ENCODE measurements at regions not wholly inside any gene's neighbourhood (a gene's known extent, or its start where the extent isn't known, plus 50 kb on each side); places are given as distances from the start of the nearest gene placed in this dataset.

GRCh38 chr7:64407148-64407547 is 93.4 kb downstream of the ZNF736 start:
- no peak for DNase-seq (ENCODE audit: low read depth)
- TF ChIP-seq CTCF (conservative IDR thresholded peaks at IDR 0.05; ENCODE audit: low read length), result no peak
- no peak overlapping the region for H3K4me3 ChIP-seq (ENCODE audit: low read length)
